Cardiac fibroblast (primary cell): ENCODE measurements at regions not wholly inside any gene's neighbourhood (a gene's known extent, or its start where the extent isn't known, plus 50 kb on each side); places are given as distances from the start of the nearest gene placed in this dataset.
"Not testable (repeated sequence)": the region's sequence is repeated elsewhere in the genome, so short reads cannot be mapped to it uniquely, and the experiment has no call there.

Experiments
- DNase-seq, 2 donors: peaks; one replicate each; pipeline versions ENCODE4 v3.0.0 to v3.0.0-alpha.2; 2010; ENCODE audit warnings: low read depth in 2 of 2
- H3K4me3 ChIP-seq, 2 donors: replicated peaks in 1 of 2; 1 replicate in 1 of 2; 2 replicates in 1 of 2; pipeline ENCODE4 v1.5.1; 2011; ENCODE audit warnings: low read depth in 2 of 2, low read length in 2 of 2, mild to moderate bottlenecking in 2 of 2, moderate library complexity in 1 of 2
- CTCF ChIP-seq: IDR thresholded peaks from one replicate; pipeline ENCODE4 v1.5.1; 2011; ENCODE audit warnings: low read depth, mild to moderate bottlenecking, low read length, inconsistent platforms

- no peak for TF ChIP-seq CTCF
- no peak for DNase-seq
- no peak overlapping the region for H3K4me3 ChIP-seq
Measured at GRCh38 chr6:55117267-55117666, 57.0 kb upstream of the HCRTR2 start.

GRCh38 chr6:55124241-55124640 is 50.1 kb upstream of the HCRTR2 start:
- not testable (repeated sequence) for H3K4me3 ChIP-seq

More at GRCh38 chr6:55124241-55124640, 50.1 kb upstream of the HCRTR2 start:
- DNase-seq: not testable (repeated sequence)
